HEK293 (cell line): ENCODE measurements at regions not wholly inside any gene's neighbourhood (a gene's known extent, or its start where the extent isn't known, plus 50 kb on each side); places are given as distances from the start of the nearest gene placed in this dataset.

Experiments
- KLF7 ChIP-seq: fragments of 450-650 bp; formaldehyde crosslinking; IDR thresholded peaks from 2 replicates; pipeline ENCODE4 v1.5.1; 2016; ENCODE audit warnings: missing biosample characterization, missing genetic modification characterization, borderline replicate concordance
- ZBTB1 ChIP-seq: fragments of 450-650 bp; formaldehyde crosslinking; IDR thresholded peaks from 2 replicates; pipeline ENCODE4 v1.5.1; 2016; ENCODE audit warnings: missing biosample characterization, missing genetic modification characterization
- ZNF23 ChIP-seq: fragments of 450-650 bp; formaldehyde crosslinking; IDR thresholded peaks from 2 replicates; pipeline ENCODE4 v1.5.1; 2016; ENCODE audit warnings: missing biosample characterization, missing genetic modification characterization, borderline replicate concordance
- ZNF311 ChIP-seq: fragments of 450-650 bp; formaldehyde crosslinking; IDR thresholded peaks from 2 replicates; pipeline ENCODE4 v1.5.1; 2017; ENCODE audit warnings: missing biosample characterization, missing genetic modification characterization, borderline replicate concordance

- TF ChIP-seq KLF7: no peak
- TF ChIP-seq ZNF311: no peak
- no peak for TF ChIP-seq ZNF23 (tag by site-specific recombination)
- TF ChIP-seq ZBTB1: no peak
Measured at GRCh38 chr15:46526726-46527110, 891.9 kb downstream of the SQOR start.
